H1 (cell line): ENCODE measurements at regions not wholly inside any gene's neighbourhood (a gene's known extent, or its start where the extent isn't known, plus 50 kb on each side); places are given as distances from the start of the nearest gene placed in this dataset.

Experiments
- ATF3 ChIP-seq: IDR thresholded peaks from 2 replicates; pipeline ENCODE4 v1.6.1; 2011; ENCODE audit warnings: low read depth, mild to moderate bottlenecking, low read length; ENCODE audit not compliant: insufficient read depth
- CTCF ChIP-seq, 3 experiments: IDR thresholded peaks; 1 replicate in 2 of 3; 2 replicates in 1 of 3; pipeline versions ENCODE4 v1.5.1 to v1.6.1; 2011; ENCODE audit warnings: low read length in 3 of 3, mild to moderate bottlenecking in 3 of 3, inconsistent platforms in 2 of 3, low read depth in 1 of 3, moderate library complexity in 1 of 3; ENCODE audit not compliant: insufficient read depth in 1 of 3; ENCODE audit errors: control extremely low read depth in 1 of 3
- GABPA ChIP-seq: IDR thresholded peaks from 2 replicates; pipeline ENCODE4 v1.6.1; 2011; ENCODE audit warnings: mild to moderate bottlenecking, low read length, moderate library complexity, borderline replicate concordance; ENCODE audit not compliant: insufficient read depth
- USF2 ChIP-seq: IDR thresholded peaks from 2 replicates; pipeline ENCODE4 v1.6.1; 2011; ENCODE audit warnings: low read length, improper control_type of control experiment

- no peak for TF ChIP-seq CTCF (IDR thresholded peaks at IDR 0.05; ENCODE audit: control extremely low read depth in 1 of 3, insufficient read depth in 1 of 3, low read depth in 1 of 3, low read length in 3 of 3)
- no peak for TF ChIP-seq USF2
- no peak for TF ChIP-seq GABPA
- TF ChIP-seq ATF3 = no peak
These were observed 155.4 kb upstream of the CCDC54 start for GRCh38 chr3:107221856-107222255.
